GM19372 (cell line): ENCODE measurements at regions not wholly inside any gene's neighbourhood (a gene's known extent, or its start where the extent isn't known, plus 50 kb on each side); places are given as distances from the start of the nearest gene placed in this dataset.

Source experiments
- ATAC-seq: cut with Tn5 transposase; IDR thresholded peaks from one replicate; pipeline ENCODE4 v1.9.1; 2021; ENCODE audit warnings: mild to moderate bottlenecking, low read depth, moderate library complexity; ENCODE audit not compliant: unreplicated experiment

DNA sequence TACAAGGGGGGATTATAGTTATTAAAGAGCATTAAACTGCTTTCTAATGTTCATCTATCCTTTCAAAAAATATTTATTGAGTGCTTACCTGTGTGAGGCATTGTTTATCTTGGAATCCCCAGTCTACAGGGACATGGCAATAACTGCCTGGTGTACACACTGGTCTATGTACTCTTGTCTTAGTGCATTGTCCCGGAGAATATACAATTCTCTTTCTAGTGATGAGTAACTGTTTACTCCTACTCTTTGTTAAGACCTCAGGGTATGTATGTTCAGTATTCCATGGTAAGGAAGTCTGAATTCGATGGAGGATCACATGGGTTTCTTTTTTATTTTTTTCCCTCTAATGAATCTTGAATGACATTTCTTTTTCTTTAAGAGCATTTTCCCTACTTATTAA lies 772.4 kb upstream of the NR2F2 start:
- ATAC-seq = no peak

GRCh38 chr15:95558916-95559315 lies 771.6 kb upstream of the NR2F2 start:
- ATAC-seq = no peak

- ATAC-seq = no peak
Measured at GRCh38 chr15:95559875-95560394, 770.6 kb upstream of the NR2F2 start.

DNA sequence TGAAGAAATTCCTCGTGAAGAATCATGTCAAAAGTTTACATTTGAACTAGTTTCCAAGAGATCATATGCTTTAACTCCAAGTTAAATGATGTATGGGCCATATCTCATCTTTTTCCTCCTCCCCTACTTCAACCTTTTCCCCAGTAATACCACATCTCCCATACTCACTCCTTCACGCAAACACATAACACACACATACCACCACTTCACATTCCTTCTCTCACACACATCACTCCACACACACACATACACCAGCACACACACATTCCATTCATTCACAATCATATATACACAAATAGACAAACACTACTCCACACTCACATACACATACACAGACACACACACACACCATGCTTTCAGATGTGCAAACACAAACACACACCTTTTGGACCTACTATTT lies 769.0 kb upstream of the NR2F2 start:
- no peak for ATAC-seq

DNA sequence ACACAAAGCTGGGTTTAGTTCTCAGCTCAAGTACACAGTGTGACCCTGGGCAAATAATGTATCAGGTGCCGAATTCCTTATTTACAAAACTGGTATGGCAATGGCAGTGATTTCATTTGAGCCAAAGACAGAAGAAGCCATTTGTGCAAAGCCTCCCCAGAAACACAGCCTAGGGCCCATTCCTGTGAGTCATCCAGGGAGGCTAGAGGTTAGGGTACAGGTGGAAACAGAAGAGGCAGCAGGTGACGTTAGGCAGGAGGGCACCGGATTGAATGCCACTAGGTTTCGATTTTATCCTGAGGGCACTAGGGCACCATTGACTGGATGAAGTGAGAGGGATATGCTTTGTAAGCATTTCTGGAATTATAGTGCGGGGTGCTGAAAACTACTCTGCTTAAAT lies 766.9 kb upstream of the NR2F2 start:
- no peak for ATAC-seq

DNA sequence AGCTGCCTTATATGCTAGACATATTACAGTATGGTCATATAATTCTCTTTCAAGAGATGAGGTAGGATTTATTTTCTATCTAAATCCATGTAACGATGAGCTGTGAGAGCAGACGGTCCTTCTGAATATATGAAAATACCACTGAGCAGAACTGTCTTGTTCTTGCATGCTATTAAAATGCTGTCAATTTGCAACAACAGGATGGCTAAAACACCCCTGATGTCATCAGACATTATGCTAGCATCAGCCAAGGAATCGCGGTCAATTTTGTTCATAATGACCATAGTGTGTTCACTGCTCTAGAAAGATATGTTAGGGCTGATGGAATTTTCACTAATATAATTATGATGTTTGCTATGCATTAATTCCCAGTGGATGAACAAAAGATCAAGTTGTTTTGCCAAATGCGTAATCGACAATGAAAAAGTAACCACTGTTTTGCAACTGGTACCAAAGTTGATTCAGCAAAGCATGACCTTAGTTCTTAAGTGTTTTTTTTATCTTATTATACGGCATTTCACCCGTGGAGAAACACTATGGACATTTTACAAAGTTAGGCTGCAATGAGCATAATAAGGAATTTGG lies 765.4 kb upstream of the NR2F2 start:
- no peak for ATAC-seq

DNA sequence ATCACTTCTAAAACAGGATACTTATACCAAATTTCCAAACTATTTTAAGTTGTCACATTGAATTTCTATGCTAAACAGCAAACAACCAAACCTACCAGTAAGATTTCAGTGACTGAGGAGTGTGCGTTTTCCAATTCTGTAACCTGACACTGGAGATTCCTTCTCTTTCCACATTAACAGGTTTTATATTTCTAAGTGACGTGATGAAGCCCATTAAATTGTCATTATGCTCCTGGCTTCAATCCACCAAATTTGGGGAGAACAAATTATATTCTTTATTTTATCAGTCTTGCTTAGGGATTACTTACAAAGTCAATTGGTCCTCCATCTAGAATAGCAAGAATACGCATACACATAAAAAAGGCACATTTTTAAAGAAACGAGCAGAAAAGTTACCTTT lies 764.8 kb upstream of the NR2F2 start:
- ATAC-seq = no peak

- ATAC-seq = no peak
Measured at GRCh38 chr15:95567686-95568085, 762.8 kb upstream of the NR2F2 start.

DNA sequence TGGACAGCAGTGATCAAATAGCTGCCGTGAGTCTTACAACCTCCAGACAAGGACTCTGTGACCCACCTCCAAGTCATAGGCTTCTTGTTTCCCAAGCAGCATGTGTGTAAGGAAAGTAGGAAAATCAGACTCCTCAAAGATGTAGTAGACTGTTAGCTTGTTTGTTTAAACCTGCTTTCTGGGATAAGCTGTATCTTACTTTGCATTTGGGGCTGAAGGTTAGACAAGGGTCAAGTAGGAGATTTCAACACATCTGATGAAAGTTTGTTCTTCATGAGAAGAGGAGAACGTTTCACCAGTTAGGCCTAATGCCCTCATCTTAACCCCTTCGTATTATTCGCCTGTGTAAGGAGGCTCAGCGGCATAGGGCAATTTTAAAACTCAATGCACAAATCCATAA lies 756.4 kb upstream of the NR2F2 start:
- no peak for ATAC-seq

GRCh38 chr15:95577927-95578326 lies 752.6 kb upstream of the NR2F2 start:
- no peak for ATAC-seq

GRCh38 chr15:95580121-95580520 lies 750.4 kb upstream of the NR2F2 start:
- ATAC-seq = no peak

DNA sequence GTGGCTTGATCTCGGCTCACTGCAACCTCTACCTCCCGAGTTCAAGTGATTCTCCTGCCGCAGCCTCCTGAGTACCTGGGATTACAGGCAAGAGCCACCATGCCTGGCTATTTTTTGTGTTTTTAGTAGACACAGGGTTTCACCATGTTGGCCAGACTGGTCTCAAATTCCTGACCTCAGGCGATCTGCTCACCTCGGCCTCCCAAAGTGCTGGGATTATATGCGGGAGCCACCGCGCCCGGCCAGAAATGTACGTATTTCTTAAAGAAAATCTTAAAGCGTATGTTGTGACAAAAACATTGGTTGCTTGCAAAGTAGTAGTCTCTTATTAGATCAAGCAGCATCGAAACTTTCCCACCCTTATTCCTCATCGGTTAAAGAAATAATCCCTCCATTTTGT lies 748.9 kb upstream of the NR2F2 start:
- no peak for ATAC-seq

GRCh38 chr15:95584088-95584487 lies 746.4 kb upstream of the NR2F2 start:
- no peak for ATAC-seq

GRCh38 chr15:95588056-95588455 lies 742.4 kb upstream of the NR2F2 start:
- ATAC-seq = no peak

GRCh38 chr15:95590533-95591044 lies 739.9 kb upstream of the NR2F2 start:
- no peak for ATAC-seq

DNA sequence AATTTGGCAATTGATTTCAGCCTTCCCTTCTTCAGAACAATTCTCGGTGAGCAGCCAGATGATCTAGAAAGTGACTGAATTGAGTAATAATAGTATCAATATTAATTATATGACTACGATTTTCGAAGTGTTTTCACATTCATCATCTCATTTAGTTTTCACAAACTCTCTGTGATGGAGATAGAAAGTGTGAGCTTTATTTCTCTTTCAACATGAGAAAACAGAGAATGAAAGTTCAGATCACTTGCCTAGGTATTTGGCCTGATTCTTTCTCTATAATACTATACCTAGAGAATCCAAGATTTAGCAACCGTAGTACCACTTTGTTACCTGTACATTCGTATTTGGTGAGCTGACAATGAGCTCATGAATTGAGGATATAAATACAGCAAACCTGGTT lies 739.2 kb upstream of the NR2F2 start:
- ATAC-seq = no peak

- no peak for ATAC-seq
Measured at GRCh38 chr15:95591886-95592285, 738.6 kb upstream of the NR2F2 start.

DNA sequence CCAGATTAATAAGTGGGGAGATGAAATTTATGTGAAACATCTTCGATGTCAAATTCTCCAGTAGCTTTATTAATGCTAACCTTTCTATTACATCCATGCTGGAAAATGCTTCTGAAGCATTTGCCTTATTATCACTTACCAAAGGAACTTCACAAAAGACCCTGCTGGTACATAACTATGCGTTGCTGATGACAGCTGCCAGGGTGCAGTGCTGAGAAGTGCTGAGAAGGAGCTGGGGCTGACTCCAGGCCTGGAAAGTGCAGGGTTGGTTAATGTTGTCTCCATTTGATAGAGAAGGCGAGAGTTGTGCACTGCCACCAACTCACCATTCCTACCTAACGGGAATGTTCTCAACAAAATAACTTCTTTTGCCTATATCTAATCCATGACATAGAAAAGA lies 736.0 kb upstream of the NR2F2 start:
- ATAC-seq = no peak

DNA sequence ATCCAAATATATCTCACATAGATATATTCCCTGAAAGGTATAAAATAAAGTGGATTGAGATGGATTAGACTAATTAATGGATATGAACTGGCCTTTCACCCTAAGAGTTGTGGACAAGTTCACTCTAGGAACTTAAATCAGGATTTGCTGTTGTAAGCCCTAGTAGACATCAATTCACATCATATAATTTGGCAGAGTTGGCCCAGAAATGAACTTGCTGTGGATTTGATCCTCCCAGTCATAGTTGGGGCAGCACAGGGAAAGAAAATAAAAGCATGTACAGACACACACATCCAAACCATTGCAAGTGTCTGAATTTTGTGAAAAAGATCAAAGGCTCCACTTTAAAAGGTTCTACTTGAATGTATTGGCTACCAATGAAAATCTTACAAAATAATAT lies 734.7 kb upstream of the NR2F2 start:
- ATAC-seq = no peak

- no peak for ATAC-seq
Measured at GRCh38 chr15:95596496-95596895, 734.0 kb upstream of the NR2F2 start.

- no peak for ATAC-seq
Measured at GRCh38 chr15:95598251-95598855, 732.1 kb upstream of the NR2F2 start.

GRCh38 chr15:95600367-95600766 lies 730.1 kb upstream of the NR2F2 start:
- no peak for ATAC-seq
